NCI-H226 (cell line): ENCODE measurements at regions not wholly inside any gene's neighbourhood (a gene's known extent, or its start where the extent isn't known, plus 50 kb on each side); places are given as distances from the start of the nearest gene placed in this dataset.
"Not testable (repeated sequence)": the region's sequence is repeated elsewhere in the genome, so short reads cannot be mapped to it uniquely, and the experiment has no call there.

Experiments
- DNase-seq: peaks from one replicate; pipeline ENCODE4 v3.0.0-alpha.2; 2015

DNA sequence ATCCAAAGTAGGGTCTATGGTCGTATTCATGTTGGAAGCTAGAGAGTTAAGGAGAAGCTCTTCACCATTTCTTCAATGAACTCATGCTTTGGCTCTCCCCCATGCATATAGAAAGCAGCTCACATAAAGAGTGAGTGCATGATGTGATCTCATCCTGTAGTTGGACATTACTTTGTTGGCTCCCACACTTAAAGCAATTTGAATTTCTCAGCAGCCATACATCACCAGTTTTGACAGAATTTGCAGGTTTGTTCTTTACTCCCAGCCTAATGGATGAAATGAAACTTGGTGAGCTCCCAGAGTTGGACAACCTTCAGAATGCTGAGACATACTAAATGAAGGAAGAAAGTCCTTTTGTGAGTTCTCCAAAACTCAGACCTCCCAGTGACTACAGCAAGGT is 613.5 kb downstream of the IQCM start:
- DNase-seq = peak; percentile 77

DNA sequence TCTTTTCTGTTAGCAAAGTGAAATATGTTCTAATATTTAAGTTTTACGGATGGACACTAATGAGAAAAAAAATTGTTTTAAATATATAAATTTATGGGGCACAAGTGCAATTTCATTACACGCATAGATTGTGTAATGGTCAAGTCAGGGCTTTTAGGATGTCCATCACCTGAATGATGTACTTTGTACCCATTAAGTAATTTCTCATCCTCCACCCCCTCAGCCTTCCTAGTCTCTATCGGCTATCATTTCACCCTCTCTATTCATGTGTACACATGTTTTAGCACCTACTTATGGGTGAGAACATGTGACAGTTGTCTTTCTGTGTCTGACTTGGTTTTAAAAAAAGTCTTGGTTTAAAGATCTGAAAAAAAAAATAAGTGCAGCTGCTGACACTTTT is 616.0 kb downstream of the IQCM start:
- no peak for DNase-seq

DNA sequence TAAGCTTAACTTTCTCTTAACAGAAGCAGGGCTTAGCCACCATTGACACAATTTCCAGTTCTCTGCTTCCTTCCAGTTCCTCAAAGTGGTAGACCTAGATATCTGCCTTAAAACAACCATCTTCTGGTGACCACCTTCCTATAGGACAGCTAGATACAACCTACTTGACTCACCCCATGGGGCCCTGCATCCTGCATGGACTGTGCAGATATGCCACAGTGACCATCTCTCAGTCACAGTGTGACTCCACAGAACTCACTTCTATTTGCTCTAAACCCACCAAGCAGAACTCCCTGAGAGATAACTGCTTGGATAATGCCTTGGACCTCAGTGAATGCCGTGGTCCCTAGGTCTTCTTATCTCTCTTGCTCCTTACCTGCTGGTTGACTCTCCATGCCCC is 621.6 kb downstream of the IQCM start:
- no peak for DNase-seq

DNA sequence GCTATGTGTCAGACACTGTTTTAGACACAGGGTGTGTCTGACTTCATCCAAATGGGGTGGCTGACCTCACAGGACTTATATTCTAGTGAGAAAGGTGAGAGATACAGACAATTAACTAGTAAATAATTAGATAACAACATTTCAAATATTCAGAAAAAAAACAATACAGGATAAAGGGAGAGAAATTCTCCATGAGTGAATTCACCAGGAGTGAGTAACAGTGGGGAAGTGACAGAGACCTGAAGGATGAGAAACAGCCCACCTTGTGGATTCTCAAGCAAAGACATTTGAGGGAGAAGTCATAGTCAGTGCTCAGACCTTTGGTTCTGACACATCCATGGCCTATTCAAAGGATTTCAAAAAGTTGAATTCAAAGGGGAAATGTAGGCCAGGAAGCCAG is 627.9 kb downstream of the IQCM start:
- no peak for DNase-seq

DNA sequence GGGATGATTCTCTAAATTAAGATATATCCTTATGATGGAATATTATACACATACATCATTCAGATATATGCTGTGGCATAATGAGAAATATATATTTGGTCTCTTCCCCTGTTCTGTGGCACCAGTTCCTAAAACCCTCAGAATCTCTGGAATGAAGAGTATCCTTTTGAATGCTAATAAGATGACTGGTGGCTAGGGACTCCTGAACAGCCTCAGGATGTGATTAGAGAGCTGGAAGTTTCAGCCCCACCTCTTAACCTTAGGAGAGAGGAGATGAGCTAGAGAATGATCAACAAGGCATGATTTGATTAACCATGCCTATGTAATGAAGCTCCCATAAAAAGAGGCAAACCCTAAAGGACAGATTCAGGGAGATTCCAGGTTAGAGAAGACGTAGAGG is 632.0 kb downstream of the IQCM start:
- DNase-seq = no peak

DNA sequence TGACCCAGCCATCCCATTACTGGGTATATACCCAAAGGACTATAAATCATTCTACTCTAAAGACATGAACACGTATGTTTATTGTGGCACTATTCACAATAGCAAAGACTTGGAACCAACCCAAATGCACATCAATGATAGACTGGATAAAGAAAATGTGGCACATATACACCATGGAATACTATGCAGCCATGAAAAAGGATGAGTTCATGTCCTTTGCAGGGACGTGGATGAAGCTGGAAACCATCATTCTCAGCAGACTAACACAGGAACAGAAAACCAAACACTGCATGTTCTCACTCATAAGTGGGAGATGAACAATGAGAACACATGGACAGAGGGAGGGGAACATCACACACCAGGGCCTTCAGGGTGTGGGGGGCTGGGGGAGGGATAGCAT is 634.2 kb downstream of the IQCM start:
- not testable (repeated sequence) for DNase-seq

DNA sequence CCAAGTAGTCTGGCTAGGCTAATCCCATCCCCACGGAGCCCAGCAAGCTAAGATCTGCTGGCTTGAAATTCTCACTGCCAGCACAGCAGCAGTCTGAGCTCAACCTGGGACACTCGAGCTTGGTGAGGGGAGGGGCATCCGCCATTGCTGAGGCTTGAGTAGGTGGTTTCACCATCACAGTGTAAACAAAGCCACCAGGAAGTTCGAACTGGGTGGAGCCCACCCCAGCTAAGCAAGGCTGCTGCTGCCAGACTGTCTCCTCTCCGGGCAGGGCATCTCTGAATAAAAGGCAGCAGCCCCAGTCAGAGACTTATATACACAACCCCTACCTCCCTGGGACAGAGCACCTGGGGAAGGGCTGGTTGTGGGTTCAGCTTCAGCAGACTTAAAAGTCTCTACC is 639.6 kb downstream of the IQCM start:
- DNase-seq = no peak

DNA sequence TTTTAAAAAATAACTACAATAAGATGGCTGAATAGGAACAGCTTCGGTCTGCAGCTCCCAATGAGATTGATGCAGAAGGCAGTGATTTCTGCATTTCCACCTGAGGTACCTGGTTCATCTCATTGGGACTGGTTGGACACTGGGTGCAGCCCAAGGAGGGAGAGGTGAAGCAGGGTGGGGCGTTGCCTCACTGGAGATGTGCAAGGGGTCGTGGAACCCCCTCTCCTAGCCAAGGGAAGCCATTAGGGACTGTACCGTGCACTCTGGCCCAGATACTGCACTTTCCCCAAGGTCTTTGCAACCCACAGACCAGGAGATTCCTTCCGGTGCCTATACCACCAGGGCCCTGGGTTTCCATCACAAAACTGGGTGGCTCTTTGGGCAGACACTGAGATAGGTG is 640.1 kb downstream of the IQCM start:
- no peak for DNase-seq

DNA sequence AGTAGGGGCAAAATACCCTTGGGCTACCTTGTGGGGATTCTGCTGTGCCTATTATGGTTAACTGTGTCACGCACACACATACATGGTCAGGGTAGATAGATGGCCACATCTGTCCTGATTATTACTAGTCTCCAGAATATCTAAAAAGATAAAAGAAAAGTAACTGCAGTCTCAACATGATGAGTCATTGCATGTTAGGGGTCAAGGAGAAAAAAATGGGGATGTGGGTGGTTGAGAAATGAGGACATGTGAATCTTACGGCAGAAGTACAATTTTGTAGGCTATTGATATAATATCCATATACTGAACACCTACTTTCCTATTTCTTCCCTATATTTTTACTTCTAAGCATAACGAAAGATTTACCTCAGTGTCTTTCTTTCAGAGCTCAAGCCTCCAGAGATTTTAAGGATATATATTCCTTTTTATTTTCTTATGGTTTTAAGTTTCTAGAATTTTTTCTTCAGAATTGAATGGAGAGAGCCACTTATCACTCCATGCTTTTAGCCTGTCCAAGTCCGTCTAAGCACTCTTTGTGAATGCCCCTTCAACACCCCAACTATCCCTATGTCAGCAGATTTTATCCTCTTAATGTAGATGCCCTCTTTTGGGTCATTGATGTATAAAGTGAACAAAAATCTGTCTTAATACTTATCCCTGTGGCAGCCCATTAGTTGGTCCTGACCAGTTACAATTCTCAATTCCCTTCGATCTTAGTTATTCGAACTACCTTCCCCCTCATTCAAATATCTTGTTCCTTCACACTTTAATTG is 642.2 kb downstream of the IQCM start:
- DNase-seq = no peak

DNA sequence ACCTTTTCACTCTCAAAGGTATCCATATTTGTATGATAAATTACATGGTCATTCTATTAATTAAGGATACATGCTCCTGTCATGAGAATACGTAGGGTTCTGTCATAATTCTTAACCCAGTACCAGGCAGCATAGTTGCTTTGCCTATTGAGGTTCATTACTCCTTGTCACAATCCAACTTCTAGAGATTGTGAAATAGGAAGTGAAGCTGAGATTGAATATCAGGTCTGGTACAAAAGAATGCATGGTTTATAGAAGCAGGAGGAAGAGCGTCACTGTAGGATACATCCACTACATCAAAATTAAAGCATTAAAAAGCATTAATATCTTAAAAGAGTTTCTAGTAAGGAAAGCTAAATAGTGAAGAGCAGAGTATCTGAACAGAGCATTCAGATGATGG is 647.0 kb downstream of the IQCM start:
- peak; percentile 9 for DNase-seq

DNA sequence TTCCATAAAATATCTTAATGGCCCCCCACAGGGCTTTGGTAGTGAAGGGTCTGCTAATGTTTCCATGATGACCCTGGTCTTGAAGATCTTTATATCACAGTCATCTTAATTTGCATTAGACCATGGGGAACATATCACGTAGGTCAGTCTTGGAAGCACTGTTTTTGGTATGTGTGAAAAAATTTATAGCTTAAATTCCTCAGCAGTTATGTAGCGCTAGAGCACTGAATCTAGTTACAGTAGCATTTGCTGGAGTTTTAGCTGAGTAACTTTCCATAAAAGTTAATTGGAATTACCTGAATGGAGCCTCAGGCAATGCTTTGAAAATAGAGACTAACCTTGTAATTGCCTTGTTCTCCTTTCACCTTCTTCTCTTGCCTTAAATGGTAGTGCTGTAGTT is 648.8 kb downstream of the IQCM start:
- DNase-seq = peak; percentile 12

DNA sequence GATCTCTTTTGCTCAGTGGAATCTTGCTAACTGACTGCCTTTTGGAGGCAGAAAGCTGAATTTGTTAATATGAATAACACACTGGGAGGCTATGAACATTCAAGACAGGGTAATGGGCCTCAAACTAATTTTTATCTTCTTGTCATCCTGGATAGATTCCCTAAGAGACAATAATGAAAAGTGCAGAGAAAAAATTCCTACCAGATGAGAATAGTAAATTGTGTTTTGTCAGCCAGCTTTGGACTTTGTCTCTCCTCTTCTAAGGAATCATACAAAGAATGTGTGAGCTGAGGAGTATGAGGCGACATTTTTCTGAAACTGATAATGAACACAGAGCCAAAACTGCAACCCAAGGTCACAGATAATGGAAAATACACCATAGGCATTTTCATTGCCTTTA is 649.3 kb downstream of the IQCM start:
- peak; percentile 5 for DNase-seq

DNA sequence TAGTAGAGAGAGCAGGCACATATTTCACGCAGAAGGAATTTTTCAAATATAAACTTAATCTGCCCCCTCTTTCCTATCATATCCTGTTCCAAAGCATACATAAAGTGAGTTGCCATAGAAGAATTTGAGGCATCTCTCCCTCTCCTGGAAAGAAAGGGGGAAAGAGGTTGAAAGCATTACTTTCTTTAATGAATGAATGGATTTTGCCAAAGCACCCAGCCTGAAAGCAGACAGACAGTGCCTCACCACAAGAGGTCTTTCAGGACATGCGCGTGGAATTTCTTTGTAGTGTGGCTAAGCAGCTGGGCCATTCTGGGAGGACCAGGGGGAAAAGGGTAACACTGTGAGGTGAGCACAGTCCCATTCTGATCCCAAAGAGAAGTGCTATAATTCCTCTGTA is 651.4 kb downstream of the IQCM start:
- DNase-seq = peak; percentile 87

DNA sequence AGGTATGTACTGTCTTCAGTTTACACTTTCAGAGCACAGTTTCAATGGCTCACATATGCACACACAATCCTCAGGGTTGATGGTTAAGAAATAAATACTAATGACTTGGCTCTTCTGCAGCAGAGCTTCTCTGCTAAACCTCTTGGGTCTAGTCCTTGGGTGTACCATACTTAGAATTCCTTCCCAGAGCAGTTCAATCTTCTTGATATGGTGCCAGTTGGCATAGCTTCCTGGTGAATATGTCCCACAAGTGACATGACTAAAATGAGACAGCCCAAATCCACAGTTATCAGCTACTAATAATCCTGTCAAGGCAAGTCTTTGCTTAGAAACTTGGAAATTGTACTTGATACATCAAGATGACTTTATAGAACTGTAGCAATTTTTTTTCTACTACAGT is 654.4 kb downstream of the IQCM start:
- DNase-seq = peak; percentile 68

DNA sequence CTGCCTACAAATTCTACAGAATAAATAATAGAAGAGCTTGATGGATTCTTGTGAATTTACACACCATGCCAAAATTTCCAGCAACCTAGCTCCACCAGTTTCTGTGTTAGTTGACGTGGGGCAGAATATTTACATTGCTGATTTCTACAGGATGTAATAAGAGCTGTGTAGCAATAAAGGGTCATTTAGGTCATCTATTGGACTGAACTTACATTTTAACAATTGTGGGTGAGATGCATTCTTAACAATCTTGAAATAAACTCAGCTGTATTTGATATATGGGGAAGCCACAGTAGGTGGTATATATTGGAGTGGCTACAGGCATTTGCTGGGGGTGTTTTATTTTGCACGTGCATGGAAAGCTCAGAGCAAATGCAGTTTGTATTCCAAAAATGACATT is 655.3 kb downstream of the IQCM start:
- DNase-seq = no peak

DNA sequence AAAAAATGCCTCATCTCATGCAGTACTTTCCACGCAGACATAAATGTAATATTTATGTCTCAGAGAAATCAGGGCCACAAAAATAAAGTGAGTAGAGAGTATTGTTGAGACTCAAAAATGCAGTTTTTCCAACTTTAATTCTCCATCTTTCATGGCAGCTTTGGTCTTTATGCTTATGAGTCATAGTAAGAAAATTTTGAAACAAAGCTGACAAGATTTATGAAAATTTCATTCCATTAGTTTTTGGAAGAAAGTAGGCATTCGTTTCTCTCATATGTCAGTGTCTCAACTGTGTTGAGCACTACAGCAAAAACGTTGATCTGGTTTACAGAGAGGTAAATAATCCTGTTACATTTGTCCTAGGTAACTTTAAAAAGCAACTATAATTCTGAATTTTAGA is 656.8 kb downstream of the IQCM start:
- DNase-seq = peak; percentile 7

DNA sequence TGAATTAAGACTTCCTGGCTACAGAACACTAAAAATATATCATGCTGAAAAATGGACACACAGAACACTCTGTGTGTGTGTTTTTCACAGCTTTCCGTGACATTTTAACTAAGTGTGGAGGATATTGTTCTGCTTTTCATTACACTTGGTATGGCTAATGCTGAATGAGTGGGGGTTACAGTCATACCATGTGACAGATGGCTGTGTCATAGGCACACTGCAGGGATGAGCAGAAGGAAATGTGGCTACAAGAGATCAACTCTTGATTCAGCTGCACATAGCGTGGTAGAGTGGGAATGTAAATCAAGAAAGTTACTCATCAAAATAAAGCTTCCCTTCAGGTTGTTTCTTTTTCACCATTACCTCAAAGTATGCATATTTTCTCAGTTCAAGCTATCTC is 669.8 kb downstream of the IQCM start:
- no peak for DNase-seq

DNA sequence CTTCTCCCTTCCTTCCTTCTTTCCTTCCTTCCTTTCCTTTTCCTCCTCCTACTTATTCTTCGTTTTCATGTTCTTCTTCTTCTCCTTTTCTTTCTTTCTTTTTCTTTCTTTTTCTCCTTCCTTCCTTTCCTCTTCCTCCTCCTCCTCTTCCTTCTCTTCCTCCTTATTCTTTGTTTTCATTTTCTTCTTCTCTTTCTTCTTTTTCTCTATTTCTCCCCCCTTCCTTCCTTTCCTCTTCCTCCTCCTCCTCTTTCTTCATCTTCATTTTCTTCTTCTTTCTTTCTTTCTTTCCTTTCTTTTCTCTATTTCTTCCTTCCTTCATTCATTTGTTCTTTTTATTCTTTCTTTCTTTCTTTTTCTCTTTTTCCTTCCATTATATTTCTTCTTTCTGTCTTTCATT is 671.6 kb downstream of the IQCM start:
- DNase-seq = no peak

DNA sequence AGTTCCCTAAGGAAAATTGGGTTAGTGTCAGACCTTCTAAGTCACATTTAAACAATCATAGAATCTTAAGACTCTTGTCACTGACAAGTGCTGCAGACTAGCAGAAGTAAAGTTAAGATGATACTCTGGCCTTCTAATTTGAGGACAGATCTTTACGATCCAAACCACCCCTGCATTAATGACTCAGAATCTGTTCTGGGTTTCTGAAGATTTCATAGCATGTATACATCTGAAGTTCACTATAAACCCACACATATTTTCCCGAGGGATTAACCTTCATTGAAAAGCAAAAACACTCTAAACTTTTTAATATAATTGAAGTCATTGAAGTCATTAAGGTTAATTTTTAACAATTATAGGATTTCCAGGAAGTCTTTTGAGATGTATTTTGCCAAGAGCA is 674.3 kb downstream of the IQCM start:
- no peak for DNase-seq

DNA sequence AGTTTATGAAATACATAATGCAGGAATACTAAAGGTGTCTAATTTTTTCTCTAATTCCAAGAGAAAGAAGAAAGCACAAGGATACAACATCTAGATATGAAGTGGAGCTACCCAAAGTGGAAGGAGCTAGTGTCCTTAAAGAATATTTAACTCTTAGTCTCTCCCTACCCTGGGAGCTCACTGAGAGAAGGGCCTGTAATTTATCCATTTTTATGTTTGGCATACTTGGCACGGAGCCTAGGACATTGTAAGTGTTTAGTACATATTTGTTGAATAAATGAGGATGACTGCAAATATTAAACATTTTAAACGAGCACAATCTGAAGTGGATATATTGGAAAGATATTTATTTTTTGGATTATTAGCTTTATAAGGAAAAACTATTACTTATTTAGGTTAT is 674.8 kb downstream of the IQCM start:
- DNase-seq = no peak

DNA sequence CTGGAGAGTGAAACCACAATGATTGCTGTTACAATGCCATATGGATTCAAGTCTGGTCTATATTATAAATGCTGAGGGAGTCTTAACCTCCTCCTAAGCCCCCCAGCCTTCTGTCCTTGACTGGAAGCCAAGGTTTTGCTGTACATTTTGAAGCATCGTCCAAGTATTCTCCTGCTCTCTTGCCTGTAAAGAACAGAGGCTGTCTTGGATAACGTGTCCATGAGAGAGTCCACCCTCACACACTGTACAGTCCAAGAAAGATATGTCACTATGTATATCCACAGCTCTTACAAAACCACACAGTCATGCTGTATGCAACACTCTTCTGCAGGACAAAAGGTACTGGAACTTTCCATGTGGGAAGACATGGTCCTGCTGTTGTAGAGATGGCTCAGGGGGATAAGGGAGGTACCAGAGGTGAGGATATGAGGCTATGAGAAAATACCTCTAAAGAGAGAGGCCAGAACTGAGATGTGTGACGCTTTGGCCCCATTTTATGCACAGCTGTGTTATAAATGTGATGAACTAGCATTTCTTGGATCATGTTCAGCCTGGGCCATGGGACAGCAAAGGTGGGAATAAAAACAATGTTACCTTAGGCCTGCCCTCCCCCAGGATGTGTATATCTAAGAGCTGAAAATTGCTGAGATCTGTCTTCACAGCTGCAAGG is 678.6 kb downstream of the IQCM start:
- DNase-seq = no peak

DNA sequence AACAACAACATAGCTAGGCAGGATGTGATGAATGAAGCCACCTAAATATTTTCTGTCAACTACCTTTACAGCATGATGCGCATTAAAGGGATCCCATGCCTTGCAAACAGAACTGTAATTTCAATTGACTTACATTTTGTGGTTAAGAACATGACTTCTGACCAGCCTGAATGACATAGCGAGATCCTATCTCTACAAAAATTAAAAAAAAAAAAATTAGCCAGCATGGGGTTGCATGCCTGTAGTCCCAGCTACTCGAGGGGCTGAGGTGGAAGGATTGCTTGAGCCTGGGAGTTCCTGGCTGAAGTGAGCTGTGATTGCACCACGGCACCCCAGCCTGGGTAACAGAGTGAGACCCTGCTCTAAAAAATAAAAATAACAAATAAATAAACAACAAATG is 680.6 kb downstream of the IQCM start:
- no peak for DNase-seq

DNA sequence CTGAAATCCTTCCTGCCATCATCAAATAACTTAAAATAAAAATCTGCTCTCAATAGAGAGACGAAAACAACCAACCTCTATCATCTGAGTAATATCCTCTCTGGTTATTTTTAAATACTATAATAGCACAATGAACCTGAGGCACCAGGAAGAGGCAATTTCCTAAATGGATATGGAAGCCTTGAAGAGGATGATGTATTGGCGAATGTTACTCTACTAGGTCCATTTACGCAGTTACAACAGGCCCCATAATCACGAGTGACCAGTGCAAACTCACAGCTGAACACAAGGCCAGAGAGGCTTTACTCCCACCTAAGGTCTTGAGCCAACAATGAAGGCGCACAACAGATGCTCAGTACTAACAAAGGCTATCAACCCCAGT is 678.8 kb upstream of the NR3C2 start:
- DNase-seq = no peak

DNA sequence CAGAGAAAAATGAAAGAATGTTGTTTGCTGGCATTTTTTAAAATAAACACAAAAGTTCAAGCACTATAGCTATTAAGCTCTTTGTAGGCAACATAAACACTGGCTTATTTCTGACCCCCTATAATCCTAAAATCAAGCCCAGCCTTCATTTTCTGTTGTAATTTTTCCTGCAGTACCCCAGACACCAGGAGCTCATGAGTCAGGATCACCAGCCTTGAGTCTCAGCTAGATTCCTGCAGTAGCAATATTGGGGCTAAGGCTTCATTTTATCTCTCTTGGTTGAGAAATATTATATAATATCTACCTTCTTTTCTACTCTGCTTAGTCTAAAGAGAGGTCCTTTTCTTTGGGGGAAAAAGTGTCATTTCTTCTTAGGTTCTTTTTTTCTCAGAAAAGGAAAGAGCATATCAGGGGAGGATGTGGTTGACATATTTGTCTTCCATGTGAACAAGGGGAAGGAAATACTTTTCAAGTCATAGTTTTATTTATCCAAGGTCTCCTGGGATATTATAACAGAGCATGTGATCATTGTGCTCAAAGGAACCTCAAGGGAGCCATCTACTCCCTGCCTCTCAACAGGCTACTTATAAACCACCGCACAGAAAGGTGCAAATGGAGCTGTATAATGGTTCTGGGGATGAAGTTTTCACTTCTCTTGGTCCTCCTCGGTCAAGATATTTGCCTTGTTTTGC is 678.3 kb upstream of the NR3C2 start:
- peak; percentile 2 for DNase-seq
